Epithelial cell of esophagus (primary cell): ENCODE measurements at regions not wholly inside any gene's neighbourhood (a gene's known extent, or its start where the extent isn't known, plus 50 kb on each side); places are given as distances from the start of the nearest gene placed in this dataset.
"Not testable (repeated sequence)": the region's sequence is repeated elsewhere in the genome, so short reads cannot be mapped to it uniquely, and the experiment has no call there.

ENCODE experiments used
- DNase-seq: peaks from one replicate; pipeline ENCODE4 v3.0.0; 2010; ENCODE audit warnings: low read depth
- H3K4me3 ChIP-seq: 2 replicates; pipeline ENCODE4 v1.5.1; 2011; ENCODE audit warnings: mild to moderate bottlenecking, low read length, control low read depth
- CTCF ChIP-seq: IDR thresholded peaks from 2 replicates; pipeline ENCODE4 v1.5.1; 2011; ENCODE audit warnings: low read depth, mild to moderate bottlenecking, low read length, control low read depth, inconsistent platforms; ENCODE audit not compliant: insufficient read depth; ENCODE audit errors: missing control alignments

GRCh38 chr10:21423850-21424249 is 101.6 kb downstream of the SKIDA1 start:
- TF ChIP-seq CTCF, result no peak
- H3K4me3 ChIP-seq, result no peak overlapping the region
- no peak for DNase-seq

- DNase-seq, result no peak
- TF ChIP-seq CTCF, result no peak
- no peak overlapping the region for H3K4me3 ChIP-seq
Measured at GRCh38 chr10:21423338-21423737, 102.1 kb downstream of the SKIDA1 start.

GRCh38 chr10:21421794-21422193 is 103.7 kb downstream of the SKIDA1 start:
- no peak overlapping the region for H3K4me3 ChIP-seq
- DNase-seq, result no peak
- TF ChIP-seq CTCF, result no peak

- peak; percentile 59 for DNase-seq
- no peak for TF ChIP-seq CTCF
- no peak overlapping the region for H3K4me3 ChIP-seq
Measured at GRCh38 chr10:21421016-21421415, 104.5 kb downstream of the SKIDA1 start.

- H3K4me3 ChIP-seq, result not testable (repeated sequence)
- peak; percentile 52 for DNase-seq
Measured at GRCh38 chr10:21418981-21419576, 106.4 kb downstream of the SKIDA1 start.

- DNase-seq, result no peak
- no peak overlapping the region for H3K4me3 ChIP-seq
- TF ChIP-seq CTCF, result no peak
Measured at GRCh38 chr10:21417172-21417712, 108.2 kb downstream of the SKIDA1 start.

GRCh38 chr10:21413680-21414079 is 111.8 kb downstream of the SKIDA1 start:
- no peak overlapping the region for H3K4me3 ChIP-seq
- no peak for TF ChIP-seq CTCF
- no peak for DNase-seq
